GM12878 (cell line): ENCODE measurements at regions not wholly inside any gene's neighbourhood (a gene's known extent, or its start where the extent isn't known, plus 50 kb on each side); places are given as distances from the start of the nearest gene placed in this dataset.

Experiments
- ATAC-seq: fragments of 200-7000 bp; cut with Tn5 transposase; 3 replicates; pipeline ENCODE4 v1.9.1; 2020; ENCODE audit warnings: mild to moderate bottlenecking, moderate library complexity
- BruUV-seq: library from RNA; stranded (reverse); fragments of 400-500 nt; replicated peaks from 2 replicates; lab custom pipeline; 2021; lab: Mats Ljungman, UMichigan
- CTCF ChIA-PET: fragments of 300-600 bp; sonication (Branson Sonifier 250); formaldehyde crosslinking; extraction: SDS; loops from one replicate; lab custom pipeline; 2021; ENCODE audit warnings: inconsistent platforms; lab: Yijun Ruan, JAX
- POLR2A ChIA-PET: fragments of 350-600 bp; formaldehyde crosslinking; extraction: SDS; loops from one replicate; lab custom pipeline; 2021; ENCODE audit warnings: inconsistent platforms; lab: Charles Lee
- RAD21 ChIA-PET: fragments of 300-600 bp; sonication (Branson Sonifier 250); formaldehyde crosslinking; loops from one replicate; lab custom pipeline; 2023; ENCODE audit warnings: antibody characterized with exemption; ENCODE audit not compliant: unreplicated experiment; lab: Charles Lee
- SMC1A ChIA-PET: fragments of 300-600 bp; sonication (Branson Sonifier 250); formaldehyde crosslinking; loops from one replicate; lab custom pipeline; 2023; ENCODE audit not compliant: unreplicated experiment, uncharacterized antibody; lab: Charles Lee
- DNase-seq: peaks from one replicate; pipeline ENCODE4 v3.0.0-alpha.2; 2011; ENCODE audit warnings: low read depth, low spot score
- FAIRE-seq: peaks from 3 replicates; lab custom pipeline; 2011; peaks lifted over from hg19 to GRCh38; lab: Jason Lieb, UNC
- H2AFZ ChIP-seq: 2 replicates; pipeline ENCODE4 v1.6.0; 2011; ENCODE audit warnings: low read depth, low read length, control low read depth; ENCODE audit not compliant: control insufficient read depth
- H3K27ac ChIP-seq: 2 replicates; pipeline ENCODE4 v1.5.1; 2011; ENCODE audit warnings: control low read depth; ENCODE audit not compliant: control insufficient read depth, insufficient read depth
- H3K27me3 ChIP-seq, 2 experiments: replicated peaks in 1 of 2; 2 replicates each; pipeline versions ENCODE4 v1.6.0 to v1.6.1; 2011; ENCODE audit warnings: low read length in 1 of 2; ENCODE audit not compliant: control insufficient read depth in 2 of 2, insufficient read depth in 2 of 2
- H3K36me3 ChIP-seq, 2 experiments: 2 replicates each; pipeline ENCODE4 v1.5.1; 2011; ENCODE audit warnings: low read length in 1 of 2; ENCODE audit not compliant: control insufficient read depth in 2 of 2, insufficient read depth in 2 of 2
- H3K4me1 ChIP-seq: 2 replicates; pipeline ENCODE4 v1.6.1; 2011; ENCODE audit warnings: mild to moderate bottlenecking, low read length, moderate library complexity, mixed read lengths; ENCODE audit not compliant: control insufficient read depth, insufficient read depth
- H3K4me2 ChIP-seq: 2 replicates; pipeline ENCODE4 v1.6.0; 2011; ENCODE audit warnings: control low read depth; ENCODE audit not compliant: control insufficient read depth, insufficient read depth
- H3K4me3 ChIP-seq: fragments of 200-600 bp; sonication (generic); 2 replicates; pipeline ENCODE4 v1.5.1; 2016
- H3K79me2 ChIP-seq: 2 replicates; pipeline ENCODE4 v1.6.0; 2011; ENCODE audit warnings: low read length; ENCODE audit not compliant: control insufficient read depth, insufficient read depth
- H3K9ac ChIP-seq: 2 replicates; pipeline ENCODE4 v1.8.0; 2011; ENCODE audit warnings: low read length, control low read depth, mixed read lengths; ENCODE audit not compliant: control insufficient read depth, insufficient read depth
- H3K9me3 ChIP-seq: replicated peaks from 3 replicates; pipeline ENCODE4 v1.5.1; 2011; ENCODE audit warnings: mild to moderate bottlenecking, low read length; ENCODE audit not compliant: control insufficient read depth, insufficient read depth
- H4K20me1 ChIP-seq: 2 replicates; pipeline ENCODE4 v1.6.0; 2011; ENCODE audit not compliant: control insufficient read depth, insufficient read depth
- WGBS: methylation state at CpG from one replicate; pipeline ENCODE4 v1.1.6; 2016; ENCODE audit warnings: low lambda C conversion rate; ENCODE audit not compliant: insufficient replicate concordance, insufficient coverage; ENCODE audit errors: missing lambda C conversion rate; 5-methylcytosine and 5-hydroxymethylcytosine counted together
- in situ Hi-C: fragments of 300-500 bp; cut with MboI; formaldehyde crosslinking; loops from 9 replicates; pipeline ENCODE4 v1.14.3; 2018; ENCODE audit warnings: mixed read lengths
- intact Hi-C: fragments of 100-400 bp; cut with micrococcal nuclease; formaldehyde crosslinking; loops from one replicate; pipeline ENCODE4 v1.14.2; 2022; ENCODE audit not compliant: unreplicated experiment
- TF ChIP-seq, protein P1 (sequence below): fragments of 450-650 bp; formaldehyde crosslinking; IDR thresholded peaks from 2 replicates; pipeline ENCODE4 v1.4.0; 2022; ENCODE audit warnings: mild to moderate bottlenecking, moderate library complexity
- TF ChIP-seq, protein P2 (sequence below): fragments of 450-650 bp; IDR thresholded peaks from 2 replicates; pipeline ENCODE4 v1.6.1; 2017; ENCODE audit warnings: low read depth, mild to moderate bottlenecking, moderate library complexity

DNA sequence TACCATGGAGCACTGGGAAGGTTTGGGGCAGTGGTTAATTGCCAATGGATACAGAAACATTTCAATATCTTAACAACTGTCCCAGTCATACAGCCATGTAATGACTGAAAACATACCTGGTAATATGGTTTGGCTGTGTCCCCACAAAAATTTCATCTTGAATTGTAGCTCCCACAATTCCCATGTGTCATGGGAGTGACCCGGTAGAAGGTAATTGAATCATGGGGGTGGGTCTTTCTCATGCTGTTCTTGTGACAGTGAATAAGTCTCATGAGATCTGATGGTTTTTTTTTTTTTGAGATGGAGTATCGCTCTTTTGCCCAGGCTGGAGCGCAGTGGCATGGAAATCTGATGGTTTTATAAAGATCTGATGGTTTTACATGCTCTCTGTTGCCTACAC lies 284.4 kb downstream of the TCF7L2 start:
- Histone ChIP-seq H3K79me2 (no peaks in the 10 kb centered on the region), H4K20me1 (no peaks in the 10 kb centered on the region), H2AFZ (no peak overlapping the region), H3K27me3 (no peaks in the 10 kb centered on the region), H3K9ac (no peak overlapping the region), H3K4me1 (no peaks in the 10 kb centered on the region), H3K27ac (no peak overlapping the region), H3K9me3 (no peaks in the 10 kb centered on the region), H3K36me3 (no peaks in the 10 kb centered on the region), H3K4me3 (no peak overlapping the region), H3K4me2 (no peak overlapping the region)
- DNase-seq (no peak), FAIRE-seq (no peak), ATAC-seq (no peak)
- ChIA-PET SMC1A (no interaction called here), POLR2A (no interaction called here), CTCF (interaction anchor here (0.5 kb wide), 1 partner anchor 18 kb away, joined by 3 read pairs; no protein-coding TSS in a partner anchor), RAD21 (no interaction called here)
- no TSS peak for BruUV-seq
- 15% methylated on average over 3 of the region's 3 CpGs for WGBS
- in situ Hi-C loops = no loop called here
- intact Hi-C loops = no loop called here
- TF ChIP-seq, protein P1, sequence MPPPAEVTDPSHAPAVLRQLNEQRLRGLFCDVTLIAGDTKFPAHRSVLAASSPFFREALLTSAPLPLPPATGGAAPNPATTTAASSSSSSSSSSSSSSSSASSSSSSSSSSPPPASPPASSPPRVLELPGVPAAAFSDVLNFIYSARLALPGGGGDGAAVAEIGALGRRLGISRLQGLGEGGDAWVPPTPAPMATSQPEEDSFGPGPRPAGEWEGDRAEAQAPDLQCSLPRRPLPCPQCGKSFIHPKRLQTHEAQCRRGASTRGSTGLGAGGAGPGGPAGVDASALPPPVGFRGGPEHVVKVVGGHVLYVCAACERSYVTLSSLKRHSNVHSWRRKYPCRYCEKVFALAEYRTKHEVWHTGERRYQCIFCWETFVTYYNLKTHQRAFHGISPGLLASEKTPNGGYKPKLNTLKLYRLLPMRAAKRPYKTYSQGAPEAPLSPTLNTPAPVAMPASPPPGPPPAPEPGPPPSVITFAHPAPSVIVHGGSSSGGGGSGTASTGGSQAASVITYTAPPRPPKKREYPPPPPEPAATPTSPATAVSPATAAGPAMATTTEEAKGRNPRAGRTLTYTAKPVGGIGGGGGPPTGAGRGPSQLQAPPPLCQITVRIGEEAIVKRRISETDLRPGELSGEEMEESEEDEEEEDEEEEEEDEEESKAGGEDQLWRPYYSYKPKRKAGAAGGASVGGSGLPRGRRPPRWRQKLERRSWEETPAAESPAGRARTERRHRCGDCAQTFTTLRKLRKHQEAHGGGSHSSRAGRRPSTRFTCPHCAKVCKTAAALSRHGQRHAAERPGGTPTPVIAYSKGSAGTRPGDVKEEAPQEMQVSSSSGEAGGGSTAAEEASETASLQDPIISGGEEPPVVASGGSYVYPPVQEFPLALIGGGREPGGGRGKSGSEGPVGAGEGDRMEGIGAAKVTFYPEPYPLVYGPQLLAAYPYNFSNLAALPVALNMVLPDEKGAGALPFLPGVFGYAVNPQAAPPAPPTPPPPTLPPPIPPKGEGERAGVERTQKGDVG = no peak
- TF ChIP-seq, protein P2, sequence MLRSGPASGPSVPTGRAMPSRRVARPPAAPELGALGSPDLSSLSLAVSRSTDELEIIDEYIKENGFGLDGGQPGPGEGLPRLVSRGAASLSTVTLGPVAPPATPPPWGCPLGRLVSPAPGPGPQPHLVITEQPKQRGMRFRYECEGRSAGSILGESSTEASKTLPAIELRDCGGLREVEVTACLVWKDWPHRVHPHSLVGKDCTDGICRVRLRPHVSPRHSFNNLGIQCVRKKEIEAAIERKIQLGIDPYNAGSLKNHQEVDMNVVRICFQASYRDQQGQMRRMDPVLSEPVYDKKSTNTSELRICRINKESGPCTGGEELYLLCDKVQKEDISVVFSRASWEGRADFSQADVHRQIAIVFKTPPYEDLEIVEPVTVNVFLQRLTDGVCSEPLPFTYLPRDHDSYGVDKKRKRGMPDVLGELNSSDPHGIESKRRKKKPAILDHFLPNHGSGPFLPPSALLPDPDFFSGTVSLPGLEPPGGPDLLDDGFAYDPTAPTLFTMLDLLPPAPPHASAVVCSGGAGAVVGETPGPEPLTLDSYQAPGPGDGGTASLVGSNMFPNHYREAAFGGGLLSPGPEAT = no peak
